GM19043 (cell line): ENCODE measurements at regions not wholly inside any gene's neighbourhood (a gene's known extent, or its start where the extent isn't known, plus 50 kb on each side); places are given as distances from the start of the nearest gene placed in this dataset.

ENCODE experiments used
- ATAC-seq: cut with Tn5 transposase; IDR thresholded peaks from one replicate; pipeline ENCODE4 v1.9.1; 2021; ENCODE audit warnings: low read depth; ENCODE audit not compliant: unreplicated experiment

DNA sequence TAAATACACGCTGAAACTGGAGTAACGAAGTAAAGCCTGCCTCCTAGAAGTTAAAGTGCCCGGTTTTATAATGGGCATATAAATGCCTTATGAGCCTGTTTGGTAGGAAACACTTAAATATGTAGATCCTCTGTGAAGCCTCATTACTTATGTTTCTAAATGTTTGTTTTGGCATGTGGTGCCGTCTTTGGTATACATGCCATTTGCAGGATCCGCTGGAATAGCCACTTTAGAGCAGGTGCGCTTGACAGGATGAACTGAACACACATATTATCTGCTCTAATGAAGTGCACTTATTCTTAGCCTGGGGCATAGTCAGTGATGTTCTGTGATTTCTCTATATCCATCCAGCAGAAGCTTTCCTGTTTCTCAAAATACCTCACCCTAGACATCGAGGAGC is 778.1 kb upstream of the WWC1 start:
- no peak for ATAC-seq

- no peak for ATAC-seq
Measured at GRCh38 chr5:167514461-167514860, 777.0 kb upstream of the WWC1 start.

- ATAC-seq, result no peak
Measured at GRCh38 chr5:167525004-167525403, 766.4 kb upstream of the WWC1 start.

DNA sequence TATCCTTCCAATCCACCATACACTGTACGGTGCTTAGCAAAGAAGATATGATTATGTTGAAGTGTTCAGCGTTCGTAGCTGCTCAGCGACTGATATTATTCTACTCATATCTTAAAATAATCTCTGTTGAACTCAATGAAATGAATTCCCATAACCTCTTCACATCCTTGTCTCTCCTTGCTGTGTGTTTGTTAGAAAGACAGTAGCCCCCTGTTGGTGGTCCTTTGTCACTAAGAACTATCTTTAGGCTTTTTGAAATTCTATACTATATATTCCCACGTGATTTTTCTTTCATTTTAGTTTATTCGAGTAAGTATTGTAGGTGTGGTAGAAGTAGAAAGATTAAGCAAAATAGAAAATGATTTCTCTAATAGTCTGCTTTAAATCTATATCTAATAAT is 762.8 kb upstream of the WWC1 start:
- no peak for ATAC-seq

- no peak for ATAC-seq
Measured at GRCh38 chr5:167530548-167530947, 760.9 kb upstream of the WWC1 start.

- no peak for ATAC-seq
Measured at GRCh38 chr5:167533814-167534795, 757.3 kb upstream of the WWC1 start.

DNA sequence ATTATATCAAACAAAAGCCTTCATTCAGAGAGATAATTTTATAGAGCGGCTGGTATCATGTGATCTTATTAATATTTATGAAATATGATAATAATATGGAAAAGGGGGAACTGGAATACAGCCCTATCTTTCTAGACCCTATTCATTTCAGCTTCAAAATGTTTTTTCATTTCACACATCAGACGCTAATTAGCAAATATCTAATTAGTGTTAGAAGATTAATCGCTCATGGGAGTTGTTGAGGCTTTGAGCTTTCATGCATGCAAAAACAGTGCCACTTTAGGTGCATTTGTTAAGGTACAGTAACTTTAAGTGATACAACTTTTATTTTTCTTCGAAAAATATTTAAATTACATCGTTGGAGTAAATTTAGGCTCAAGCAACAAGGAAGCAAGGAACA is 751.7 kb upstream of the WWC1 start:
- no peak for ATAC-seq

GRCh38 chr5:167546270-167546669 is 745.2 kb upstream of the WWC1 start:
- no peak for ATAC-seq

DNA sequence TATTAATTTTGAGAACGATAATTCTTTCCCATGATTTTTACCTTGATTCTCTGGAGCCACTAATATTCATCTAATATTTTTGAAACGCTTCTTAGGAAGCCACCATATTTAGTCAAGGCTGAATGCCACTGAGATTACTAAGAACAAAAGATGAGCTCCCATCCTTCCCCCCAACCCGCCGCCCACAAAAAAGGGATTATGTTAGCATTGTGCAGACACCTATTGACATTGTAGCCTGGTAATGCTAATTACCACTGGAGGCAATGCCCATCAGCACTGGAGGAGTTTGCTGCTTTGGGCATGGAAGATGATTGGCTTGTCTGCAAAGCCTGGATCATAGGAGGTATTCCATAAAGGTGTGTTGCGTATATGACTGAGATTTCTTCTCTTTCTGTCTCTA is 739.1 kb upstream of the WWC1 start:
- no peak for ATAC-seq

GRCh38 chr5:167553511-167553910 is 737.9 kb upstream of the WWC1 start:
- ATAC-seq, result no peak

DNA sequence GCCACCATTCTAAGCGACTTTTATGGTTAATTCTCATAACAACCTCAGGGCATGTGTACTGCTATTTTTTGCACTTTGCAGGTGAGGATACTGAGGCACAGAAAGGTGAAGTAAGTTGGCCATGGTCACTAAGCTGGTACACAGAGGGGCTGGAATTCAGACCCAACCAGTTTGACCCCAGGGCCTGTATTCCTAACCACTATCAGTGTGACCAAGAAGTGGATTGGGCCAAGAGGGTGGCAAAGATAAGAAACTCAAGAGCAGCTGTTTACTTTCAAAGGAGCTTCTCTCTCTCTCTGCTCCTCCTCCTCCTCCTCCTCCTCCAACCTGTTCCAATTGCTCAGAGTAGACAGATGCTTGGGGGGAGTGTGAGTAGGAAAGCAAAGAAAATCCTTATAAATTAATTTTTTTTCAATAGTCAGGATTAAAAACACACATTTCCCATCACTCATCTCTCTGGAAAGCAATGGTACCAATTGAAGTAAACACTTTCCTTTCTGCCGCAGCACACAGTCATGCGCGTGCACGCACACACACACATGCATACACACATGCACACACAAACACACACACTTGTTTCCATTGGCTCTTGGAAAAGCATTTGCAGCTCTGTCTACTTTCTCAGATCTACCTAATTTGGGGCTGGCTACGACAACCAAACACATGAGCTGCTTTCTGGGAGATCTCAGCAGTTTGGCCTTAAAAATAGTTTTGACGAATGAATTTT is 736.7 kb upstream of the WWC1 start:
- no peak for ATAC-seq

DNA sequence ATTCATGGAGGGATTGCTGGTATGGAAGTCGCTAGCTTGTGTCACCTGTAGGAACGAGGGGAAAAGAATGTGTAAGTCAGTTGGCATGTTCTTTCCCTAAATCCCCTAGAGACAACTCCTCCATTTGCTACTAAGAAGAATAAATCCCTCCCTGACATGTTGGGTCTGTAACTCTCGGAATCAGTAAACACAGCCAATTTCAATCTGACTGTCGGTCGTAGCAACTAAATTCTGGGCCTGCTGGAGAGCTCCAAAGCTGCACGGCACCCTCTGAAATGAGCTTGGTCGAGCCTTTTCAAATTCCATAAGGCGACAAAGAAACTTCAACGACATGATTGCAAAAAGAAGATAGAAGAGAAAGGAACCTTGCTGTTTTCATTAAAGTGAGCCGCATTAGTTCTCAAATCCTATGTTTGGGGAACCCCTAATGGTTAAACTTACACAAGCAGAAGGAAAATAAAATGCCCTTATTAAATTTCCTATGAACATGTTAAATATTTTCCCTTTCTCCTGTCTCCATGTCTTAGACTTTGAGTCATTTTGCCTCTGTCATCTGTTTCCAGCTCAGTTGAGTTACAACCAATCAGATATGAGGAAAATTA is 735.8 kb upstream of the WWC1 start:
- ATAC-seq, result no peak

- no peak for ATAC-seq
Measured at GRCh38 chr5:167557359-167557758, 734.1 kb upstream of the WWC1 start.

DNA sequence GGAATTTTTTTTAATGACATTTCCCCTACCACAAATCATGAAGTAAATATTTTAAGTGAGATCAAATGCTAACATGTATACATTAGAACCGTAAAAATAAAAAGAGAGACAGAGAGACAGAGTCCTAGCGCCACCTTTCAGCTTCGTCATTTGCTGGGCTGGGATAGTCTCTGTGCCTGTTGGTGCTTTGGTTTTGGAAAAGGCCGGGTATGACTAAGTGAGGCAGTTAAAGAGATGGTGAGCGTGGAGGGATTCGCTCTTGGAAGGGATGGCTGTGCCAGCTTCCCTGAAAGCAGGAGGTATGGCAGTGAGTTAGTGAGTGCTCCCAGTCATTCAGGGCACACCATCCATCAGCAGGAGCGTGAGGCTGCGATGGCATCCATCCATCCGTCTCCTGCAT is 729.6 kb upstream of the WWC1 start:
- no peak for ATAC-seq

- no peak for ATAC-seq
Measured at GRCh38 chr5:167564275-167564674, 727.2 kb upstream of the WWC1 start.

DNA sequence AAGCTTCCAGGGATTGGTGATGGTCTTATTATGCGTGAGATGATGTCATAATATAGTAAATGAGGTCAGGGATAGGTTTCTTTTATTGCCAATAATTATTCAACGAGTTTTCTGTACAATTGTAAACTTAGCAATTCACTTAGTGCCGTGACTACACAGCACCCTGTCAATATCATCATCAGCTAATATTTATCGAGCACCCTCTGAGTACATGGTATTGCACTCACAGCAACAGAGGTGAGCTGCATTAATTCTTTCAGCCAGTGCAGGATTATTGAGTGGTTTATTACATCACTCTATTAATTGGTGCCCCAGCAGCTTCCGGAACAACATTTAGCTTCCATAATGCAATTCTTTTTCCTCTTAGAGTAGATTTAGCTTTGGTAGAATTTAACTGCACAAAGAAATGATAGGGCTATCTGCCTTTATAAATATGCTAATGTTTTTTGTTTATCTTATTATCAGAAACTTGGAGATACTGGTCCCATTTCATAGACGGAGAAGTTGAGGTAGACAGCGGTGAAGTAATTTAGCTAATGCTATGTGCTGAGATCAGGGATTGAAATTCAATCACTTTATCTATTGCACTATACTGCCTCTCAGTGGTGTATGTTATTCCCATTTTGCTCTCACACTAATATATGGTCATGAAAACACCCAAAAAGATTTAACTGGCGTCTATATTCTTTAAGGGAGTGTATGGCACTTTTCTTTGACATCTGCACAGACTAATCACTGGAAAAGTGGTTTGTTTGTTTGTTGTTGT is 726.1 kb upstream of the WWC1 start:
- no peak for ATAC-seq

- ATAC-seq, result no peak
Measured at GRCh38 chr5:167570431-167570830, 721.0 kb upstream of the WWC1 start.

- ATAC-seq, result no peak
Measured at GRCh38 chr5:167571824-167572223, 719.6 kb upstream of the WWC1 start.

DNA sequence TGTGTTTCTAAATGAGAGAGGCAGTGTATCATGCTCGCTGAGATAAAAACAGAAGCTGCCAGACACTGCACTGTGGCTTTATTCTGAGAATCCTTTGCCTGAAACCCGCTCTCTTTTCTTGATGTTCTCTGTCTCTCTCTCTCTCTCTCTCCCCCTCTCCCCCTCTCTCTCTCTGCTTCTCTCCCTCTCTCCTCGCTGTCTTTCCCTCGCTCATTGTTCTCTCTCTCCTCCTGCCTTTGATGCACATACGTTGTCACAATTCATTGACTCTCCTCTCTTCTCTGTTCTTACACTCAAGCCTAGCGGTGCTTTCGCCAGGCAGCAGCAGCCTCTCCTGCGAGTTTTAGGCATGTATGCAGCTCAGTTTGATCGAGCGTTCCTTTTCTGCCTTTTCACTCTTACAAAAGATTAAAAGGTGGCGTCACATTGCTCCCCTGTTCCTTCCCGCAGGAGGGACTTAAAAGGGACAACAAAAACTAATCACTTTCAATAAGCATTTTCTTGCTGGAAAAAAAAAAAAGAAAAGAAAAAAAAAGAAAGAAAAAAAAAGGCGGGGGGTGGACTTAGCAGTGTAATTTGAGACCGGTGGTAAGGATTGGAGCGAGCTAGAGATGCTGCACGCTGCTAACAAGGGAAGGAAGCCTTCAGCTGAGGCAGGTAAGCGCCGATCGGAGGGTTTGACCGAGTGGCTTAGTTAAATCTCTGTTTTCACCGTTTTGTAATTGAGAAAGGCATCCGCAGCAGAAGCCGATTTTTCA is 717.9 kb upstream of the WWC1 start:
- no peak for ATAC-seq

DNA sequence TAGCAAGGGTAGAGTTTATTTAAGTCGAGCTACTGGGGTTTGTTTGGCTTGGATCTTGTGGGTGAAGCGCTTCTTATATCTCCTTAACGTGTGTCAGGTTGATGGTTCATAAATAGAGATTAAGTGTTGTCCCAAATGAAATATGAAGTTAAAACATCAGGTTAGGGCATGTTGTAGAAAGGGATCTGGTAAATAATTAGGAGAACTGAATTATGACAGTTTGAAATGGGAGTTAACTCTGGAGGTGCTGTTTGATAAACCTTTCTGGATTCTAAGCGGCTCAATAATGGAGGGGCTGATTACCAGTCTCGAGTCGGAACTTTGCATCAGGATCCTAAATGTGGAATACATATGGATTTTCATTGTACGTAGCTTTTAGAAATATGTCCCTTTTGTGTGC is 717.0 kb upstream of the WWC1 start:
- no peak for ATAC-seq
